Breast epithelium (tissue), 4 donors: ENCODE measurements at regions not wholly inside any gene's neighbourhood (a gene's known extent, or its start where the extent isn't known, plus 50 kb on each side); places are given as distances from the start of the nearest gene placed in this dataset.

Experiments used
- DNase-seq, 2 donors: peaks; one replicate each; pipeline ENCODE4 v3.0.0-alpha.2; 2019; ENCODE audit warnings: low spot score in 2 of 2
- H3K27ac ChIP-seq, 2 donors: fragments of 200-600 bp; sonication (generic) in 1 of 2; one replicate each; pipeline ENCODE4 v1.5.1; 2016 to 2019; ENCODE audit warnings: mild to moderate bottlenecking in 1 of 2
- H3K27me3 ChIP-seq, 2 donors: fragments of 200-600 bp; sonication (generic) in 1 of 2; one replicate each; pipeline versions ENCODE4 v1.5.1 to v1.6.0; 2017 to 2019; ENCODE audit warnings: control low read depth in 1 of 2, mild to moderate bottlenecking in 1 of 2
- H3K36me3 ChIP-seq: fragments of 200-600 bp; one replicate; pipeline ENCODE4 v1.5.1; 2019
- H3K4me1 ChIP-seq, 2 donors: fragments of 200-600 bp; sonication (generic); one replicate each; pipeline ENCODE4 v1.5.1; 2016 to 2019; ENCODE audit warnings: control low read depth in 1 of 2
- H3K4me3 ChIP-seq, 3 donors: fragments of 200-600 bp; sonication (generic); 1 replicate in 2 of 3; 2 replicates in 1 of 3; pipeline ENCODE4 v1.5.1; 2016 to 2019; ENCODE audit warnings: mild to moderate bottlenecking in 3 of 3, moderate library complexity in 2 of 3
- H3K9me3 ChIP-seq, 2 donors: fragments of 200-600 bp; sonication (generic) in 1 of 2; one replicate each; pipeline ENCODE4 v1.5.1; 2016 to 2019; ENCODE audit warnings: control low read depth in 1 of 2
- POLR2A ChIP-seq: fragments of 450-650 bp; IDR thresholded peaks from one replicate; pipeline ENCODE4 v1.6.1; 2016; ENCODE audit warnings: antibody characterized with exemption, mild to moderate bottlenecking, moderate library complexity
- POLR2AphosphoS5 ChIP-seq, 3 donors: sonication (generic); formaldehyde crosslinking; IDR thresholded peaks; one replicate each; pipeline ENCODE4 v1.6.1; 2017; ENCODE audit warnings: antibody characterized with exemption in 3 of 3
- intact Hi-C: fragments of 100-400 bp; cut with DNase I; formaldehyde crosslinking; loops from one replicate; pipeline ENCODE4 v1.15.1; 2023; ENCODE audit warnings: low total_unique reads
- TF ChIP-seq, protein P1 (sequence below), 3 donors: fragments of 450-650 bp; IDR thresholded peaks; one replicate each; pipeline ENCODE4 v1.5.1; 2016 to 2017; ENCODE audit warnings: antibody characterized with exemption in 3 of 3, mild to moderate bottlenecking in 3 of 3, moderate library complexity in 3 of 3

DNA sequence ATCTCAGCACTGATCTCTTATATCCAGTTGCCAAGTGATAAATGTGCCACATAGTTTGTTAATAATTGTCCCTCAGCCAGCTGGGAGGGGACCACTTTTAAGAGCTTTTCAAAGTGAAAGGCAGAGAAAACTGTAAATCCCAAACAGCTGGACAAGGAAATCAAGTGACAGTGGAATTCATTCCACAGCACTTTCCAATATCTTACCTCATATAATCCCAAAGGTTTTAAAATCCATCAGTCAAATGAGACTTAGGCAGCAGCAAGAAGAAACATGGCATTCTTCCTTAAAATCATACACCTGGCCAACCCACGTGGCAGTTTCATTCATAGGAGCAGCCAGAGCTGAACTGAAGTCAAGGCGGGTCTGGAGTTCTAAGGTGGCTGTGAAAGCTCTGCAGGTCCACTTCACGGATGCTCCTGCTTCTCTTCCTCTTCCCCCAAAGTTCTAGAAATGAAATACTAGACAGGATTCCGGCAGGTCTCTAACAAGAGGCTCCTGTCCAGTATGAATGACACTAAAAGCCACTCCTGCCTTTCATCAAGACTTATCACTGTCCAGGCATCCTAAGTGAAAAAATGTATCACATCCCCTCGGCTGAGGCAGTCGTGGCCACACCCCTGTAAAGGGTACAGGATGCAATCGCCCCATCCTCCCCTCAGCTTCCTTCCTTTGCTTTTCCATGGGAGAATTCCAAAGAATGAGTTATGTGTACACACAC lies 190.4 kb upstream of the STK17B start:
- Histone ChIP-seq H3K4me1 (no peaks in the 10 kb centered on the region), H3K27me3 (no peaks in the 10 kb centered on the region), H3K36me3 (no peaks in the 10 kb centered on the region), H3K27ac (peak overlapping the region in 1 of 2 donors; percentile 23), H3K9me3 (no peaks in the 10 kb centered on the region), H3K4me3 (peak overlapping the region; percentile 1 to 24 (median 12))
- TF ChIP-seq POLR2A: no peak
- TF ChIP-seq, protein P1, sequence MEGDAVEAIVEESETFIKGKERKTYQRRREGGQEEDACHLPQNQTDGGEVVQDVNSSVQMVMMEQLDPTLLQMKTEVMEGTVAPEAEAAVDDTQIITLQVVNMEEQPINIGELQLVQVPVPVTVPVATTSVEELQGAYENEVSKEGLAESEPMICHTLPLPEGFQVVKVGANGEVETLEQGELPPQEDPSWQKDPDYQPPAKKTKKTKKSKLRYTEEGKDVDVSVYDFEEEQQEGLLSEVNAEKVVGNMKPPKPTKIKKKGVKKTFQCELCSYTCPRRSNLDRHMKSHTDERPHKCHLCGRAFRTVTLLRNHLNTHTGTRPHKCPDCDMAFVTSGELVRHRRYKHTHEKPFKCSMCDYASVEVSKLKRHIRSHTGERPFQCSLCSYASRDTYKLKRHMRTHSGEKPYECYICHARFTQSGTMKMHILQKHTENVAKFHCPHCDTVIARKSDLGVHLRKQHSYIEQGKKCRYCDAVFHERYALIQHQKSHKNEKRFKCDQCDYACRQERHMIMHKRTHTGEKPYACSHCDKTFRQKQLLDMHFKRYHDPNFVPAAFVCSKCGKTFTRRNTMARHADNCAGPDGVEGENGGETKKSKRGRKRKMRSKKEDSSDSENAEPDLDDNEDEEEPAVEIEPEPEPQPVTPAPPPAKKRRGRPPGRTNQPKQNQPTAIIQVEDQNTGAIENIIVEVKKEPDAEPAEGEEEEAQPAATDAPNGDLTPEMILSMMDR (IDR thresholded peaks at IDR 0.05): no peak
- TF ChIP-seq POLR2AphosphoS5 (IDR thresholded peaks at IDR 0.05): no peak
- intact Hi-C loops: no loop called here
- no peak for DNase-seq

DNA sequence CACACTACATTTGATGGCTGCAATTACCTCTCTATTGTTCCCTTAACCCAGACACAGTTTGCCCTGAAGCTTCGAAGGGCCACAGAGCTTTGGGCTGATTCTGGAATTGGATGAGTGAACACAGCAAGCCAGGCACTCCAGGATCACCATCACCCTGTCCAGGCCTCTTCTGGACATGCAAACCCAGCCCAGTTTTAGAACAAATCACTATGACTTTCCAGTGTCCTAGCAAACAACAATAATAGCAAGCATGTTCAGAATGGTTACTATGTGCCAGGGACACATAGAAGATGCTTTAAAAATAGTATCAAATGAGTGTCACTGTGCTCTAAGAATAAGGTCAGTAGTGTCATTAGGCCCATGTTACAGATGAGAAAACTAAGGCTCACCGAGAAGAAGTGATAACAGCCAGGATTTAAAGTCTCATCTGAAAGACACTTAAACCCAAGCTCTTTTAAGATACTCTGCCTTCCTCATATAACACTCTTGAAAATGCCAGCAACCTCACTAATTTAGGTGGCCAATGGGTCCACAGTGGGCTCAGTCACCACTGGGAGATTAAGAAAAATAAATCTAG lies 191.7 kb upstream of the STK17B start:
- Histone ChIP-seq H3K9me3 (no peaks in the 10 kb centered on the region), H3K4me3 (no peak overlapping the region), H3K27me3 (no peaks in the 10 kb centered on the region), H3K36me3 (no peaks in the 10 kb centered on the region), H3K4me1 (no peaks in the 10 kb centered on the region), H3K27ac (no peak overlapping the region)
- DNase-seq: no peak
- intact Hi-C loops: no loop called here
- TF ChIP-seq POLR2AphosphoS5 (IDR thresholded peaks at IDR 0.05): no peak
- TF ChIP-seq, protein P1 (IDR thresholded peaks at IDR 0.05): no peak

DNA sequence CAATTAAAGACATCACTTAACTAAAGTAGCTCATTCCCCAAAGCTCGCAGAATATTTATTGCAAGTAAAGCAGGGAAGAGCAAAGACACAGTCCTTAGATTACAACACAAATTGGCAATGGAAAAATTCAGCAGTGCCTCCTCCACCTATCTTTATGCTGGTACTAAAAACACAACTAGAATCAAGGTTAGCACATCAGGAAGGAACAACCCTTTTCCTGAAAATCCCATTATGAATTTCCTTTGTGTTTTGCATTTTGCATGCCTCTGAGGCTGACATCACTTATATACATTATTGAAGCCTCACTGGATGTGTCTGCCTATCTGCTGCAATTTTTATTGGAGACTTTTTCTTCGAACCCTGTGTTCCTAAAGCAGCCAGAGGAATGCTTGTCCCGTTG lies 193.8 kb upstream of the STK17B start:
- intact Hi-C loops: no loop called here
- Histone ChIP-seq H3K4me3 (no peak overlapping the region), H3K4me1 (no peaks in the 10 kb centered on the region), H3K27ac (peak overlapping the region in 1 of 2 donors; percentile 3), H3K27me3 (no peaks in the 10 kb centered on the region), H3K36me3 (no peaks in the 10 kb centered on the region), H3K9me3 (no peaks in the 10 kb centered on the region)
- TF ChIP-seq POLR2A (no peak), POLR2AphosphoS5 (IDR thresholded peaks at IDR 0.05) (no peak)
- TF ChIP-seq, protein P1 (IDR thresholded peaks at IDR 0.05): no peak
- DNase-seq: no peak

DNA sequence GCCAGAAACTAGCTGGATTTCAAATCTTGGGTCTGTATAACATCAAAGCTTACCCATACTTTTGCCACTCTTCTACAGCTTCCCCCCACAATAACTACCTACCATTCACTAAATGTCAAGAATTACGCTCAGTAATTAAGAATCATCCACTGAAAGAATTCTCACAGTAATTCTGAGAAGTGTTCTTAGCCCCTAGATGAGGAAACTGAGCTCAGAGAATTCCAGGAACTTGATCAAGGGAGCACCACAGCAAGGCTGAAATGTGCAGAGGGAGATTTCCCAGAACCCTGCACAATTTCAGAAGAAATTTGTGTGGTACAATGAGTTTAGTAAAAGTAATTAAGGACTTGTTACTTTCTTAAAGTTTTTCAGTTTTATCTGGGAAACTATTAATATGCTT lies 194.5 kb upstream of the STK17B start:
- intact Hi-C loops: no loop called here
- TF ChIP-seq POLR2AphosphoS5 (IDR thresholded peaks at IDR 0.05) (no peak), POLR2A (no peak)
- TF ChIP-seq, protein P1 (IDR thresholded peaks at IDR 0.05): no peak
- no peak overlapping the region for H3K4me3 ChIP-seq

DNA sequence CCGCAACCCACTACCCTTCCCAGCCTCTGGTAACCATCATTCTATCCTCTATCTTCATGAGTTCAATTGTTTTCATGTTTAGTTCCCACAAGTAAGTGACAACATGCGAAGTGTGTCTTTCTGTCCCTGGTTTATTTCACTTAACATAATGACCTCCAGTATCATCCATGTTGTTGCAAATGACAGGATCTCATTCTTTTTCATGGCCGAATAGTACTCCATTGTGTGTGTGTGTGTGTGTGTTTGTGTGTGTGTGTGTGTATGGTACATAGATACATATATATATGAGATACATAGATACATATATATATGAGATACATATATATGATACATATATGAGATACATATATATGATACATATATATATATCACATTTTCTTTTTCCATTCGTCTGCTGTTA lies 196.3 kb upstream of the STK17B start:
- Histone ChIP-seq H3K27me3 (no peaks in the 10 kb centered on the region), H3K27ac (no peak overlapping the region), H3K36me3 (no peaks in the 10 kb centered on the region), H3K4me3 (no peak overlapping the region), H3K4me1 (no peaks in the 10 kb centered on the region), H3K9me3 (no peaks in the 10 kb centered on the region)
- intact Hi-C loops: no loop called here
- no peak for DNase-seq
- no peak for TF ChIP-seq POLR2A
- TF ChIP-seq, protein P1 (IDR thresholded peaks at IDR 0.05): no peak
- no peak for TF ChIP-seq POLR2AphosphoS5 (IDR thresholded peaks at IDR 0.05)

More for the DNA sequence above, 194.5 kb upstream of the STK17B start:
- H3K36me3 ChIP-seq: no peaks in the 10 kb centered on the region
- no peaks in the 10 kb centered on the region for H3K4me1 ChIP-seq
- H3K27ac ChIP-seq: peak overlapping the region in 1 of 2 donors; percentile 3
- no peaks in the 10 kb centered on the region for H3K9me3 ChIP-seq
- DNase-seq: no peak
- no peaks in the 10 kb centered on the region for H3K27me3 ChIP-seq
